HG03460 (cell line): ENCODE measurements at regions not wholly inside any gene's neighbourhood (a gene's known extent, or its start where the extent isn't known, plus 50 kb on each side); places are given as distances from the start of the nearest gene placed in this dataset.
"Not testable (repeated sequence)": the region's sequence is repeated elsewhere in the genome, so short reads cannot be mapped to it uniquely, and the experiment has no call there.

Experiments used
- ATAC-seq: cut with Tn5 transposase; IDR thresholded peaks from one replicate; pipeline ENCODE4 v1.9.1; 2021; ENCODE audit not compliant: unreplicated experiment

GRCh38 chr4:17436047-17436749 lies 75.7 kb downstream of the QDPR start:
- ATAC-seq, result not testable (repeated sequence)

DNA sequence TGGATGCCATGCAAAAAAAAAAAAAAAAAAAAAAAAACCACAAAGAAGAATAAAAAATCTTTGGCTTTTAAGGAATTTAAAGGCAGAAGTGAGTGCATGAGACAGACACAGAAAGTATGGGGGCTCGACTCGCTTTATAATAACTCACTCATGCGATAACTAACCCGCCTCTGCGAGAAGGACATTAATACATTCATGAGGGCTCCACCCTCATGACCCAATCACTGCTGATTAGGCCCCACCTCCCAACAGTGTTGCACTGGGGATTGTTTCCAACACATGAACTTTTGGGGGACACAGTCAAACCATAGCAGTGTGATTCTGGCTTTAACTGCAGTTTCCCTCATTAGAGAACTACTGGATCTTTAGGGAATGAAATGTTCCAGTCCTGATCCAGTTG lies 78.1 kb downstream of the QDPR start:
- ATAC-seq, result no peak

DNA sequence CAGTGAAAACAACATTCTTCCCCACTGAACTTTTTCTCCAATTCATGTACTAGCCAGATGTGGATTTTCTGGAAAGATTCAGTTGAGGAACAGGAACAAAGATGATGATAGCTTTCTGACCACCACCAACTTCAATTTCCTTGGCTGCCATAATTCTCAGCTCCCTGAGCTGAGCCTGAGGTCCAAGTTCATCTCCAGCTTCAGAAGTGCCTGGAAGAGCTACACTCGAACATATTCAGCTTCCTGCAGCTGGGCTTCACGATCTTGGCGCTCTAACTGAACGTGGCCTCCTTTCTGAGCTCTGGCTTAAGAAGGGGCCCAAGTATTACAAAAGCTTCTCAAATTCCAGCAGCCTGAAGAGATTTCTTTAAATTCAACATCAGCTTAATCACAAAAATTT lies 83.9 kb downstream of the QDPR start:
- no peak for ATAC-seq

- ATAC-seq, result no peak
These were observed 85.7 kb downstream of the QDPR start for GRCh38 chr4:17426222-17426621.

DNA sequence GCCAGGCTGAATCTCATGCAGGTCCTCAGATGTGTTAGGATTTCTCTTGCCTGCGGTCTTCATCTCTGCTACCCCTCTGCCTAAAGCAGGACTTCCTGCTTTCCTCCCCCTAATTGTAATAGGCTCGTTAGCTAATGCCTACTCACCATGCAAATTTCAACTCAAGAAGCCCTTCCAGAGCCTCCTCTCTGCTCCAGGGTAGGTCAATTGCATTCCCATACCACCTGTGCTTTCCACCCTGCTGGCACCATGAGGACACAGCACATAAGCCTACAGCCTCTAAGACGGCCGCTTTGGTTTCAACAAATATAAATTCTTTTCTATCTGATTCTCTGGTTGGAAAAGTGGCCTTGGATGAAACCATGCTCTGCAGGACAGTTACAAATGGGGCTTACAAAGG lies 93.9 kb downstream of the QDPR start:
- no peak for ATAC-seq

GRCh38 chr4:17414392-17414791 lies 97.5 kb downstream of the QDPR start:
- no peak for ATAC-seq

DNA sequence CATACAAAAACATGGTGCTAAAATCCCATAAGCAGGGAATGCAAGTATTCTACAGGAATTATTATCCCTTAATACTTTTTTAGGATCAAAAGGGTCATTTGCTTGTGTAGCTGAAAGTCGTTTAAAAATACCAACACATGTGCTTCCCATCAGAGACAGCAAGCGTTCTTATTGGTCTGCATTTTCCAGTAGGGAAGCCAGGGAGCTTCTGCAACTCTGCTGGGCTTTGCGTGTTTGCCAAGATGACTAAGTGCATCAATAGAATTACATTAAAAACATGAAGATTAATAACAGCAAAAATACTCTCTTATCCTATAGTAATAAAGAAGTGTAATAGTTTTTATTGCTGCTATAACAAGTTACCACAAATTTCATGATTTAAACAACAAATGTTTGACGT lies 111.2 kb downstream of the QDPR start:
- no peak for ATAC-seq

DNA sequence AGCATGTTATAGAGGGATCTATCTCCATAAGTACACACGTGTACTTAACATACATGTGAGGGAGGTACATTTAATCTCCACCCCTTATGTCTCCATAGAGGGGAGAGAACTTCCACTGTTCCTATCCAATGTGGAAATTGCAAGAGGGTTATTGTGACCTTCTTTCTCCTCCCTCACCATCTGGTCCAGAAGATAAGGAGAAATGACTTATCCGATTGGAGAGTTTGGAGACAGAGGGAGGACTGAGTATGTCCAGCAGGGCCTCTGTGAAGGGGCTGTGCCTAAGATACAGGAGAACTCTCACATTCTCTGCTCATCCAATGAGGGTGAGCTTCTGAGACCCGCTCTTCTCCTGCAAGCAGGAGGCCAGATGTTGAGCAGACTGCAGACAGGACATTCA lies 113.1 kb downstream of the QDPR start:
- ATAC-seq, result no peak

GRCh38 chr4:17398035-17398434 lies 113.9 kb downstream of the QDPR start:
- no peak for ATAC-seq

DNA sequence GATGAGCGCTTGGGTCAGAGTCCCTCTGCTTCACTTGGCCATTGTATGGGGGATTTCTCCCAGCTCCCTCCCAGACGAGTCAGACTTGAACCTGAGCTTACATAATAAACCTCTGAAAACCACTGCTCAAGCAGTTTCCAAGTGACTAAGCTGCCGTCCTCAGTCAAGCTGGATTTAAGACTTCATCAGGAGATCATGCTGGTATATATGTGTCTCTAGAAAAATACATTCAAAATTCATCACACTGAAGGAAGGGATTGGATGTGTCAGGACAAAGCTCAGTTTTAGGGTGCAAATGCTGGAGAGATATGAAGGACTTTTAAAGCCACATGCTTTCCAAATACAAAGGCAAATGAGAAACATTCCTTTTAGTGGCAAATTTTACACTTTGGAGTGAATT lies 114.3 kb downstream of the QDPR start:
- no peak for ATAC-seq

DNA sequence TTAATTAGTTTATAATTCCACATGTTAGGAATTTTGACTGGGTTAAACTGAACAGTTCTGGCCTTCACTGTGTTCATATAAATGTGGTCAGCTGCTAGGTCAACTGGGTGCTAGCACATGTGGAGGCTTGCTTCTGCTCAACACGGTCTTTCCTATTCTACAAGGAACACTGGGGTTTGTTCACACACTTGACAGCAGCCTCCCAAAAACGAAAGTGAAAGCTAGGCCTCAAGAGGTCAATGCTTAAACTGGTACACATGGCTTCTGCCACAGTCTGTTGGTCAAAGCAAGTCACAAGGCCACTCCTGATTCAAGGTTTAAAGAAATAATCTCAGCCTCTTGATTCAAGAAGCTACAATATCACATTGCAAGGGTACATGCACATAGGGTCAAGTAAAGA lies 126.5 kb downstream of the QDPR start:
- peak; percentile 76 for ATAC-seq

GRCh38 chr4:17380347-17380746 lies 131.5 kb downstream of the QDPR start:
- no peak for ATAC-seq

DNA sequence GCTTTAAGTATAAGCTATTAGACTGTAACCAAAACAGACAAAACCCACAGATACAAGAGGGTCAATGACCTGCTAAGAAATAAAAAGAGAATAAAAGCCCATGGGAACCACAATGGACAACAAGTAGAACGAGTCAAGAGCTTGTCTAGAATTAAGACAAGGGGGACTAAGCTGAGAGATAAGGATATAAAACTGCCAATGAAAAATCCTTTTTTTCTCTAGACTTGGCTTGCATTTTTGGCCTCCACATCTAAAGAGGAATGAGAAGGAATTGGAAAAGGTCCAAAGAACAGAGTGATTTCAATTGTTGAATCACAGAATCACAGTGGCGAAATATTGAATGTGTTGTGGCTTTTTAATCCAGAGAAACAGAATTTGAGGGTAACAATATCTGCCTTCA lies 135.7 kb downstream of the QDPR start:
- no peak for ATAC-seq

DNA sequence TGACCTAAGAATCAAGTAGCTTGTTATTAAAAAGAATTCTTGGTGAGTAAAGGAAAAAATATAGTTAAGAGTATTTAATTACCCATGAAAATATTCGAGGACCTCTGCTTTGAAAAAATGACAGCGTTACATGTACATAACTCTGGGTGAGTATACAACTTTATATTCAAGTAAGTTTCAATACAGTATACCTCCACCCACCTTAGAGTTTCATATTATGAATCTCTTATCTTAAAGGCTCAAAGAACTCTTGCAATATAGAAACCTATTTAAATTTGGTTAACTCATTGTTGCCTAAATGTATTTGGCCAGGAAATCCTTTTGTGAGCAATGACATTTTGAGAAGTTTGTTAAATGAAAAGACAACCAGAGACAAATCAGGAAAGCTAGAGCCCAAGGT lies 138.2 kb downstream of the QDPR start:
- no peak for ATAC-seq

DNA sequence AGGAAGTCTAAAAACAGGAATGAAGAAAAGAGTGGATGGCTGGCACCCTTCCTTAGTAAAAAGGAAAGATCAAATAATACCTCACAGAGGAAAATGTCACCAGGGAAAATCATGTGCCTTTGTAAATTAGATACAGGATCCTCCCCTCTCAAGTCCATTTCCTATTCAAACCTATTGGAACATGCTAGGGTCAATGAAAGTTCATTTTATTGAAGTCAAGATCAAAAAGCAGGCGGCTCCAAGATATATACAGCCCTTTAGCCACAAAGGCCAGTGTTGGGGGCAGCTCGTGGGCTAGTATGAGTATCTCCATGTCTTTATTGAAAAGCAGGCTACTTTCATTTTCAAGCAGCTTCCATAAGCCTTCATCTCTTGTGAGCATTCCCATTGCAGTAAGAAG lies 141.1 kb downstream of the QDPR start:
- no peak for ATAC-seq

GRCh38 chr4:17368408-17368807 lies 143.5 kb downstream of the QDPR start:
- no peak for ATAC-seq

DNA sequence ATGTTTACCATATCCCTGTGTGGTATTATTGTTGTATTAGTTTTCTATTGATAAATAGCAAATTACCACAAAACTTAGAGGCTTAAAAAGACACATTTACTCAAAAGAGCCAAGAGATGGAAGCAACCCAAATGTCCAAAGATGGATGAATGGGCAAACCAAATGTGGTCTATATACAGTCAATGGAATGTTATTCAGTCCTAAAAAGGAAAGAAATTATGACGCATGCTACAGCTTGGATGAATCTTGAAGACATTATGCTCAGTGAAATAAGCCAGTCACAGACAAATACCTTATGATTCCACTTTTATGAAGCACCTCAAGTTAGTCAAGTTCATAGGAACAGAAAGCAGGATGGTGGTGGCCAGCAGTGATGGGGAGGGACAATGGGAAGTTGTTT lies 144.7 kb downstream of the QDPR start:
- no peak for ATAC-seq

DNA sequence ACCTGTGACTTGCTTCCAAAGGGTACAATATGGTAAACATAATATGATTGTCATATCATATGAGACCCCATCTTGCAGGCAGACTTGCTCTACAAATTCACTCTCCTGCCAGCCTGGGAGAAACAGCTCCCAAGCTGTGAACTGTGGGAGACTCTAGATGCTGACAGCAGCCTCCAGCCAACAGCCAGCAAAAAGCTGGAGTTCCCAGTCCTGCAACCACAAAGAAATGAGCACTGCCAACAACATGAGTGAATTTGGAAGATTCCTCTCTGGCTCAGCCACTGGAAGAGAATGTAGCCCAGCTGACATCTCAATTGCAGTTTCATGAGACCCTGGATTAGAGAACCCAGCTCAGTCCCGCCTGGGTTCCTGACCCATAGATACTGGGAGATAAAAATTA lies 145.4 kb downstream of the QDPR start:
- ATAC-seq, result no peak

GRCh38 chr4:17362430-17362829 lies 149.5 kb downstream of the QDPR start:
- no peak for ATAC-seq

DNA sequence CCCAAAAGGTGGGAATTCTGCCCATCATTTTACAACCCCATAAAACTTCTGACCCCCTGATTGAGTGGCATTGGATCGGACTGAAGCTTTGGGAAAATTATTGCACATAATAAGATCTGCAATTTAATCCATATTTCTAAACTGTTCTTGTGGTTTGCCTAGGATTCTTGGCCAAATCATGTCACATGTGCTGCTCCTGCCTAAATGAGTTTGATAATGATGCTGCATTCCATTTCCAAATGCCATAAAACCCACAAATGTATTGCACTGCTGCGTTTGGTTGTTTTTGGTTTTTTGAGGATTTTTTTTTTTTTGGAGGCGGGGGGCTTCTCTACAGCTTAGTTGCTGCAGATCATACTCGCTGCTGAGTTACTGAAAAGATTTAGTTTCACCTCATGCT lies 153.6 kb downstream of the QDPR start:
- ATAC-seq, result no peak

DNA sequence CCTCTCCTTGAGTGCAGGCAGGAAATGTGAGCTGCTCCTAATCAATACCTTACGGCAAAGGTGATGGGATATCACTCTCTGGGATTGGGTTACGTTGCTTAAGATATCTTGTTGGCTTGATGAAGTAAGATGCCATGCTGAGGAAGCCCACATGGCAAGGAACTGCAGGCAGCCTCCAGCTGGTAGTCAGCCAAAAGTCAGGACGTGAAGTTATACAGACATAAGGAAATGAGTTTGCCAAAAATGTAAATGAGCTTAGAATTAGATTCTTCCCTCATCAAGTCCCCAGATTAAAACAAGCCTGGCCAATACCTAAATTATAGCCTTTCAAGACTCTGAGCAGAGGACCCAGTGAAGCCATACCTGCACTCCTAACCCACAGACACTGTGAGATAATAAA lies 155.0 kb downstream of the QDPR start:
- ATAC-seq, result no peak

DNA sequence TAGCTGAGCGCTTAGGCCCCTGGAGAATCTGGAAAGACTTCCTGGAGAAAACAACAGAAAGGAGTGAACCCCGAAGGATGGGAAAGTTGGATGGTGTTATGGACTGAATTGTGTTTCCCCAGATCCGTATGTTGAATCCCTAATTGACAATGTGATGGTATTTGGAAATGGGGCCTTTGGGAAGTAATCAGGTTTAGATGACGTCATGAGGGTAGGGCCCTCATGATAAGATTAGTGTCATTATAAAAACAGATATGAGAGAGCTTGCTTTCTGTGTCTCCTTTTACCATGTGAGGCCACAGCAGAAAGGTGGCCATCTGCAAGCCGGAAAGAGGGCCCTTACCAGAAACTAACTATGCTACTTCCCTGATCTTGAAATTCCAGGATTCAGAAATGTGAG lies 159.5 kb downstream of the QDPR start:
- no peak for ATAC-seq

DNA sequence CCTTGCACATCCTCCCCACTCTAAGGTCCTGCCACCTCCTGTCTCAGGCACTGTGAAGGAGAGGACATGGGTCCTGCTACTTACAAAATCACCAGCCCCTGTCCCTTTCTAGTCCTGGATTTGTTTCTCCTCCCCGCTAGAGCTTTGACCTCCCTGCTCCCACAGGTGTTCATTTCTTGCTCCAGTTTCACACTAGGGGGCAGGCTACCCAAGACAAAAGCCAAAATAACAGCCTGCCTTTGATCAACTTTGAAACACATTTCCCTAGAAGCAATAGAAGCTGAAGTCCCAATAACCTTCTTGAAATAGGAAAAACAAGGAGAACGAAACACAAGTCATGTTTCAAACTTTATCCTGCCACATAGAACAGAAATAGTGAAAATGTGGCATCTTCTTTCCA lies 164.4 kb downstream of the QDPR start:
- no peak for ATAC-seq

DNA sequence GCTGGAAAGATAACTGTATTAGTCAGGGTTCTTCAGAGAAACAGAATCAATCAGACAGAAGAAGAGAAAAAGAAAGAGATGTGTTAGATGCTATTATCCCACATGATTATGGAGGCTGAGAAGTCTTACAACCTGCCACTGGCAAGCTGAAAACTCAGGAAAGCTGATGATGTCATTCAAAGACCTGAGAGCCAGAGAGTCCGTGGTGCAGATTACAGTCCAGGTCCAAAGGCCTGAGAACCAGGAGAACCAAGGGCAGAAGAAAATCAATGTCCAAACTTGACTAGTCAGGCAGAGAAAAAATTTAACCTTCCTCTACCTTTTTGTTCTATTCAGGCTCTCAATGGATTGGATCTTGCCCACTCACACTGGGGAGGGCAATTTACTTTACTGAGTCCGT lies 172.5 kb downstream of the QDPR start:
- no peak for ATAC-seq
